ENCODE measurements at regions not wholly inside any gene's neighbourhood (a gene's known extent, or its start where the extent isn't known, plus 50 kb on each side); places are given as distances from the start of the nearest gene placed in this dataset.

GRCh38 chr12:58629376-58629775 is 290.9 kb downstream of the LRIG3 start (continued):
- TF ChIP-seq SP1 (IDR thresholded peaks at IDR 0.05) (no peak), FOXA2 (IDR thresholded peaks at IDR 0.05) (no peak)

- Histone ChIP-seq H3K9ac (ENCODE audit: low read depth in 1 of 2, low read length in 2 of 2) (no peak overlapping the region), H3K27me3 (ENCODE audit: control insufficient read depth in 4 of 4, insufficient read depth in 4 of 4, low read length in 3 of 4) (no peaks in the 10 kb centered on the region), H3K4me1 (ENCODE audit: control insufficient read depth in 4 of 4, insufficient read depth in 4 of 4, low read length in 3 of 4) (no peaks in the 10 kb centered on the region), H3K27ac (ENCODE audit: low read depth in 1 of 2, low read length in 2 of 2) (no peak overlapping the region), H3K4me3 (ENCODE audit: low read depth in 1 of 3, low read length in 3 of 3) (no peak overlapping the region), H3K36me3 (ENCODE audit: control insufficient read depth in 4 of 4, insufficient read depth in 3 of 4, low read depth in 1 of 4, low read length in 3 of 4) (no peaks in the 10 kb centered on the region), H3K9me3 (ENCODE audit: control insufficient read depth in 4 of 4, low read length in 3 of 4) (peaks cover 0 to 9% (median 2%) of the 10 kb centered on the region in 4 donors)
- TF ChIP-seq ATF3 (IDR thresholded peaks at IDR 0.05) (no peak), RAD21 (IDR thresholded peaks at IDR 0.05) (no peak), FOXA2 (IDR thresholded peaks at IDR 0.05) (no peak), RXRA (IDR thresholded peaks at IDR 0.05) (no peak), GABPA (IDR thresholded peaks at IDR 0.05 in 1 of 2, conservative IDR thresholded peaks at IDR 0.05 in 1 of 2) (no peak), JUND (IDR thresholded peaks at IDR 0.05) (no peak), ZBTB33 (IDR thresholded peaks at IDR 0.05) (no peak), SP1 (IDR thresholded peaks at IDR 0.05) (no peak), NR2F2 (IDR thresholded peaks at IDR 0.05) (no peak), HNF4G (IDR thresholded peaks at IDR 0.05) (no peak), HNF4A (conservative IDR thresholded peaks at IDR 0.05) (no peak), EGR1 (IDR thresholded peaks at IDR 0.05; ENCODE audit: low read depth in 2 of 2) (no peak), FOXA1 (IDR thresholded peaks at IDR 0.05) (no peak), YY1 (IDR thresholded peaks at IDR 0.05) (no peak), TAF1 (conservative IDR thresholded peaks at IDR 0.05) (no peak)
- TF ChIP-seq, protein P1, sequence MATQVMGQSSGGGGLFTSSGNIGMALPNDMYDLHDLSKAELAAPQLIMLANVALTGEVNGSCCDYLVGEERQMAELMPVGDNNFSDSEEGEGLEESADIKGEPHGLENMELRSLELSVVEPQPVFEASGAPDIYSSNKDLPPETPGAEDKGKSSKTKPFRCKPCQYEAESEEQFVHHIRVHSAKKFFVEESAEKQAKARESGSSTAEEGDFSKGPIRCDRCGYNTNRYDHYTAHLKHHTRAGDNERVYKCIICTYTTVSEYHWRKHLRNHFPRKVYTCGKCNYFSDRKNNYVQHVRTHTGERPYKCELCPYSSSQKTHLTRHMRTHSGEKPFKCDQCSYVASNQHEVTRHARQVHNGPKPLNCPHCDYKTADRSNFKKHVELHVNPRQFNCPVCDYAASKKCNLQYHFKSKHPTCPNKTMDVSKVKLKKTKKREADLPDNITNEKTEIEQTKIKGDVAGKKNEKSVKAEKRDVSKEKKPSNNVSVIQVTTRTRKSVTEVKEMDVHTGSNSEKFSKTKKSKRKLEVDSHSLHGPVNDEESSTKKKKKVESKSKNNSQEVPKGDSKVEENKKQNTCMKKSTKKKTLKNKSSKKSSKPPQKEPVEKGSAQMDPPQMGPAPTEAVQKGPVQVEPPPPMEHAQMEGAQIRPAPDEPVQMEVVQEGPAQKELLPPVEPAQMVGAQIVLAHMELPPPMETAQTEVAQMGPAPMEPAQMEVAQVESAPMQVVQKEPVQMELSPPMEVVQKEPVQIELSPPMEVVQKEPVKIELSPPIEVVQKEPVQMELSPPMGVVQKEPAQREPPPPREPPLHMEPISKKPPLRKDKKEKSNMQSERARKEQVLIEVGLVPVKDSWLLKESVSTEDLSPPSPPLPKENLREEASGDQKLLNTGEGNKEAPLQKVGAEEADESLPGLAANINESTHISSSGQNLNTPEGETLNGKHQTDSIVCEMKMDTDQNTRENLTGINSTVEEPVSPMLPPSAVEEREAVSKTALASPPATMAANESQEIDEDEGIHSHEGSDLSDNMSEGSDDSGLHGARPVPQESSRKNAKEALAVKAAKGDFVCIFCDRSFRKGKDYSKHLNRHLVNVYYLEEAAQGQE (IDR thresholded peaks at IDR 0.05), result no peak
- TF ChIP-seq, protein P2, sequence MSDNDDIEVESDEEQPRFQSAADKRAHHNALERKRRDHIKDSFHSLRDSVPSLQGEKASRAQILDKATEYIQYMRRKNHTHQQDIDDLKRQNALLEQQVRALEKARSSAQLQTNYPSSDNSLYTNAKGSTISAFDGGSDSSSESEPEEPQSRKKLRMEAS (IDR thresholded peaks at IDR 0.05), result no peak
- TF ChIP-seq, protein P3, sequence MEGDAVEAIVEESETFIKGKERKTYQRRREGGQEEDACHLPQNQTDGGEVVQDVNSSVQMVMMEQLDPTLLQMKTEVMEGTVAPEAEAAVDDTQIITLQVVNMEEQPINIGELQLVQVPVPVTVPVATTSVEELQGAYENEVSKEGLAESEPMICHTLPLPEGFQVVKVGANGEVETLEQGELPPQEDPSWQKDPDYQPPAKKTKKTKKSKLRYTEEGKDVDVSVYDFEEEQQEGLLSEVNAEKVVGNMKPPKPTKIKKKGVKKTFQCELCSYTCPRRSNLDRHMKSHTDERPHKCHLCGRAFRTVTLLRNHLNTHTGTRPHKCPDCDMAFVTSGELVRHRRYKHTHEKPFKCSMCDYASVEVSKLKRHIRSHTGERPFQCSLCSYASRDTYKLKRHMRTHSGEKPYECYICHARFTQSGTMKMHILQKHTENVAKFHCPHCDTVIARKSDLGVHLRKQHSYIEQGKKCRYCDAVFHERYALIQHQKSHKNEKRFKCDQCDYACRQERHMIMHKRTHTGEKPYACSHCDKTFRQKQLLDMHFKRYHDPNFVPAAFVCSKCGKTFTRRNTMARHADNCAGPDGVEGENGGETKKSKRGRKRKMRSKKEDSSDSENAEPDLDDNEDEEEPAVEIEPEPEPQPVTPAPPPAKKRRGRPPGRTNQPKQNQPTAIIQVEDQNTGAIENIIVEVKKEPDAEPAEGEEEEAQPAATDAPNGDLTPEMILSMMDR (IDR thresholded peaks at IDR 0.05; ENCODE audit: low read depth, low read length, missing input control), result no peak
- no peak for DNase-seq (ENCODE audit: low spot score)
These were observed 286.8 kb downstream of the LRIG3 start for GRCh38 chr12:58633479-58633878.

Data from liver (tissue), 7 donors.